Fibroblast of peridontal ligament (primary cell): ENCODE measurements at regions not wholly inside any gene's neighbourhood (a gene's known extent, or its start where the extent isn't known, plus 50 kb on each side); places are given as distances from the start of the nearest gene placed in this dataset.

Experiments used
- DNase-seq: peaks from one replicate; pipeline ENCODE4 v3.0.0-alpha.2; 2010; ENCODE audit errors: extremely low read depth

- no peak for DNase-seq
Measured at GRCh38 chr2:155810411-155810810, 522.1 kb downstream of the NR4A2 start.

- no peak for DNase-seq
Measured at GRCh38 chr2:155802888-155803287, 529.6 kb downstream of the NR4A2 start.

- no peak for DNase-seq
Measured at GRCh38 chr2:155792666-155793065, 539.9 kb downstream of the NR4A2 start.

- no peak for DNase-seq
Measured at GRCh38 chr2:155770516-155770915, 562.0 kb downstream of the NR4A2 start.

GRCh38 chr2:155766342-155767115, 566.0 kb downstream of the NR4A2 start:
- no peak for DNase-seq

- DNase-seq, result no peak
Measured at GRCh38 chr2:155755481-155755880, 577.0 kb downstream of the NR4A2 start.

GRCh38 chr2:155748131-155748530, 584.4 kb downstream of the NR4A2 start:
- DNase-seq, result no peak

GRCh38 chr2:155747531-155747930, 585.0 kb downstream of the NR4A2 start:
- no peak for DNase-seq

GRCh38 chr2:155733091-155733853, 599.2 kb downstream of the NR4A2 start:
- DNase-seq, result no peak

GRCh38 chr2:155730804-155731203, 601.7 kb downstream of the NR4A2 start:
- no peak for DNase-seq

GRCh38 chr2:155727187-155727895, 605.2 kb downstream of the NR4A2 start:
- peak; percentile 3 for DNase-seq

GRCh38 chr2:155722290-155722689, 610.2 kb downstream of the NR4A2 start:
- DNase-seq, result no peak

- DNase-seq, result no peak
Measured at GRCh38 chr2:155715705-155716104, 616.8 kb downstream of the NR4A2 start.

GRCh38 chr2:155714983-155715382, 617.5 kb downstream of the NR4A2 start:
- peak; percentile 33 for DNase-seq

- no peak for DNase-seq
Measured at GRCh38 chr2:155708071-155708470, 624.5 kb downstream of the NR4A2 start.

GRCh38 chr2:155703917-155704316, 628.6 kb downstream of the NR4A2 start:
- no peak for DNase-seq

- DNase-seq, result no peak
Measured at GRCh38 chr2:155703048-155703447, 629.5 kb downstream of the NR4A2 start.

GRCh38 chr2:155701721-155702120, 630.8 kb downstream of the NR4A2 start:
- DNase-seq, result no peak

GRCh38 chr2:155696571-155696970, 636.0 kb downstream of the NR4A2 start:
- DNase-seq, result no peak

- DNase-seq, result no peak
Measured at GRCh38 chr2:155695505-155695904, 637.0 kb downstream of the NR4A2 start.

GRCh38 chr2:155692856-155693255, 639.7 kb downstream of the NR4A2 start:
- DNase-seq, result no peak

- no peak for DNase-seq
Measured at GRCh38 chr2:155692106-155692505, 640.4 kb downstream of the NR4A2 start.

GRCh38 chr2:155690785-155691184, 641.7 kb downstream of the NR4A2 start:
- DNase-seq, result no peak
